ENCODE measurements at regions not wholly inside any gene's neighbourhood (a gene's known extent, or its start where the extent isn't known, plus 50 kb on each side); places are given as distances from the start of the nearest gene placed in this dataset.

DNA sequence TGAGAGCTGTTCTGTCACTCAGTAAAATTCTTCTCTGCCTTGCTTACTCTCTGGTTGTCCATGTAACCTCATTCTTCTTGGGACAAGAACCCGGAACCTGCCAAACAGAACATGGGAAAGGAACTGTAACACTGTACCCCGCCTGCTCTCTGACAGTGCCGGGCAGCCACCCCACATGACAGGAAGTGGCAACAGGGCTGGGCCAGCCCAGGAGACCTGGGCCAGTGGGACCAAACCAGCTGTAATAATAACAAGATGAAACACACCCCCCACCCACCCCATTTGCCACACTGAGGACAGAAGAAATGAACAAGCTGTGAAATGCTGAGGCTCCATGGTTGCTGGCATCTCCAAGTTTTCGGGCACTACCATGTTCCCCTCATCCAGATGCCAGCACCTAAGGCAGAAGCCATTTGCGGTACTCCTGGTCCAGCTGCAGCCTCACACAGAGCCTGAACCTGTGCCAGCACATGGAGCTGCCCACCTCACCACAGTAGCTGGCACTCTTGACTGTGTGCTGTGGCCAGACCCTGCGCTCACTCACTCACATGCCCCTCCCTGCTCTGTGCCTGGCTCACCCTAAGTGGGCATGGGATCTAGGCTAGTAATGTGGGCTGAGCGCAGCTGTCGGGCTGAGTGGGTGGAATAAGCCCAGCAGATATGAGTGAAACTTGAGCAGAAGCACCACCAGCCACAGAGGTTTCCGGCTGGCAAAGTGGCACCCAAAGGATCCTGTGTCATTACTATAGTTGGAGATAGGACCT lies 126.2 kb upstream of the UGT8 start:
- no peak for DNase-seq

GRCh38 chr4:114474188-114474800 lies 124.3 kb upstream of the UGT8 start:
- no peak for DNase-seq

- DNase-seq = no peak
Measured at GRCh38 chr4:114476310-114476709, 122.3 kb upstream of the UGT8 start.

GRCh38 chr4:114479595-114479994 lies 119.0 kb upstream of the UGT8 start:
- DNase-seq = peak; percentile 33

DNA sequence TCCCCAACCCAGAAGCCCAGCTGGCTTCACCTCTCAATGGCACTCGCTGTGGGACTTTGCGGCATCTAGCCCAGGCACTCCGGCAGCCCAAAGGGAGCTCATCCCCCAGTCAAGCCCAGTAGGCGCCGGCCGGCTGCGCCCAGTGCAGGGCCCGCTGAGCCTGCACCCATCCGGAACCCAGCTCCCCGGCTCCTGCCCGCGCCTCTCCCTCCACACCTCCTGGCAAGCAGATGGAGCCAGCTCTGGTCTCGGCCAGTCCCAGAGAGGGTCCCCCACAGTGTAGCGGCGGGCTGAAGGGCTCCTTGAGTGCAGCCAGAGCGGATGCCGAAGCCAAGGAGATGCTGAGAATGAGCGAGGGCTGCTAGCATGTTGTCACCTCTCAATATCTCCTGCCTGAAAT lies 116.8 kb upstream of the UGT8 start:
- no peak for DNase-seq

DNA sequence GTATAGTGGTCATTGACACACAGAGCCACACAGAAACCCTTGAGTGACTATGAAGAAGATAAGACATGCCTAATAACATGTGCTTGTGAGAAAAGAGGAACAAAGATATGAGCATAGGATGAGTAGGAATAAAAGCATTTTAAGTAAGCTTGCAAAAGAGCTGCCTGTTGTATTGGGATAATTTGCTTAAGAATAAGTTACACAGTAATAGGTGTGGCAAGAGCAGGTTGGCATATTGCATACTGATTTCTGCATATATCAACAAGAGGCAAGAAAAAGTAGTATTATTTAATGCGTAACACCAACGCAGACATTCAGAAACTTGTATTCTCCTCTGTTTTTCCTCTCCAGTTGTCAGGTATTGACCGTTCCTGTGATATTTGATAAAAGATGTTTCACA lies 111.5 kb upstream of the UGT8 start:
- no peak for DNase-seq

- no peak for DNase-seq
Measured at GRCh38 chr4:114488301-114488982, 110.2 kb upstream of the UGT8 start.

- no peak for DNase-seq
Measured at GRCh38 chr4:114494246-114494803, 104.3 kb upstream of the UGT8 start.

GRCh38 chr4:114495471-114495928 lies 103.1 kb upstream of the UGT8 start:
- DNase-seq = no peak

DNA sequence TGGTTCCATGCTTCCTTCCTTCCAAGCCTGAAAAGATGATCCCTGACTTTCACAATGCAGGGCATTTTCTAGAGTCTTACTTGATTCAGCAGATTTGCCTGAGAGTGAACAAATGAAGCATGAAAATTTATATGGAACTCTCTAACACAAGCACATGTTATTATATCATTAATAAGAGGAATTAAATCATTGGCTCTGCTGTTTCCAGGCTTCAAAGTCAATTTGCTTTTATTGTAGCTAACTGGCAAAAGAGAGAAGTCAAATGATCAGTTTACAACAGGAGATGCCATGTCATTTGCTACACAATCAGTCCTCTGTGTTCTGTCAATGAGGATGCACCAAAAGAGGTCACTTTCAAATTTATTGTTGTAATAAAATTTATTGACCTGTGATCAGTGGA lies 101.5 kb upstream of the UGT8 start:
- DNase-seq = no peak

DNA sequence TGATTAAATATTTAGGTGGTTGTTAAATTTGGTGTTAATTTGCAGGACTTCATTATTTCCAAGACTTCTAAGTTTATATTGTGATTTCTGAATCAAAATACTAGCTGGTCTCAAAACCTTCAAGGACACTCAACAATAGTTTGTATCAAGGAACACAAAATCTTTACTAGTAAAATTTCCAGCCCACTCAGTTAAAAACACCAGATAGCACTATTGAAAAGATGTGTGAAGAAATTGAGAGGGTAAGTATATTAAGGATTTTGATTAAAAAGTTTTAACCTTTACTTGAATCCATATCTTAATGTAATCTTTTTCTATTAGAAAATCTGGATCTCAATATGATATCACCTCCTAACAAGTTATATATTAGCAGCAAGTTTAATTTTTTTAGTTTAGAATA lies 89.3 kb upstream of the UGT8 start:
- DNase-seq = no peak

GRCh38 chr4:114512595-114513295 lies 85.9 kb upstream of the UGT8 start:
- DNase-seq = no peak

- DNase-seq = no peak
Measured at GRCh38 chr4:114519368-114519767, 79.2 kb upstream of the UGT8 start.

- no peak for DNase-seq
Measured at GRCh38 chr4:114527170-114527569, 71.4 kb upstream of the UGT8 start.

GRCh38 chr4:114527637-114528036 lies 71.0 kb upstream of the UGT8 start:
- no peak for DNase-seq

GRCh38 chr4:114535725-114536124 lies 62.9 kb upstream of the UGT8 start:
- DNase-seq = no peak

DNA sequence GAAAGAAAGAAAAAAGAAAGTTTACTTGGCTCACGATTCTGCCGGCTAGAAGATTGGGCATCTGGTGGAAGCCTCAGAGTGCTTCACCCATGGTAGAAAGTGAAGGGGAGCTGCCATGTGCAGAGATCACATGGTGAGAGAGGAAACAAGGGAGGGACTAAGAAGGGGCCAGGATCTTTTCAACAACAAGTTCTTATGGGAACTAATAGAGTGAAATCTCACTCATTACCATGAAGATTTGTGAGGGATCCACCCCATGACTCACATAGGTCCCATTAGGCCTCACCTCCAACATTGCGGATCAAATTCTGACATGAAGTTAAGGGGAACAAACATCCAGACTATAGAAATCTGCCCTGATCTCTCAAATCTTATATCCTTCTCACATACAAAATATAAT lies 61.3 kb upstream of the UGT8 start:
- DNase-seq = no peak

DNA sequence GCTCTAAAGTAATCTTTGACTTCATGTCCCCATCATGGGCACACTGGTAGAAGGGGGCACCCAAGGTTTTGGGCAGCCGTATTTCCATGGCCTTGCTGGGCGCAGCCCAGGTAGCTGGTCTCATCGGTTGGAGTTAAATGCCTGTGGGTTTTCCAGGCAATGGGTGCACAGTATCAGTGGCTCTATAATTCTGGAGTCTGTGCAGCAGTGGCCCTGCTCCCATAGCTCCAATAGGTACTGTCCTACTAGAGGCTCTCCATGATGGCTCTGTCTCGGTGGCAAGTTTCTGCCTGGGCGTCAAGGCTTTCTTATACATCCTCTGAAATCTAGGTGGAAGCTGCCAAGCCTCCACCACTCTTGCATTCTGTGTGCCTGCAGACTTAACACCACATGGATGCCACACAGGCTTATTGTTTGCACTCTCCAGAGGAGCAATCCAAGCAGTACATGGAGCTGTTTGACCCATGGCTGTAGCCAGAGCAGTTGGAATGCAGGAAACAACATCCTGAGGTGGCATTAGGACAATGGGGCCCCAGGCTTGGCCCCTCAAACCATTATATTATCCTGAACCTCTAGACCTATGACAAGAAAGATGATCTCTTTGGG lies 60.5 kb upstream of the UGT8 start:
- DNase-seq = no peak

GRCh38 chr4:114539985-114540384 lies 58.6 kb upstream of the UGT8 start:
- no peak for DNase-seq

DNA sequence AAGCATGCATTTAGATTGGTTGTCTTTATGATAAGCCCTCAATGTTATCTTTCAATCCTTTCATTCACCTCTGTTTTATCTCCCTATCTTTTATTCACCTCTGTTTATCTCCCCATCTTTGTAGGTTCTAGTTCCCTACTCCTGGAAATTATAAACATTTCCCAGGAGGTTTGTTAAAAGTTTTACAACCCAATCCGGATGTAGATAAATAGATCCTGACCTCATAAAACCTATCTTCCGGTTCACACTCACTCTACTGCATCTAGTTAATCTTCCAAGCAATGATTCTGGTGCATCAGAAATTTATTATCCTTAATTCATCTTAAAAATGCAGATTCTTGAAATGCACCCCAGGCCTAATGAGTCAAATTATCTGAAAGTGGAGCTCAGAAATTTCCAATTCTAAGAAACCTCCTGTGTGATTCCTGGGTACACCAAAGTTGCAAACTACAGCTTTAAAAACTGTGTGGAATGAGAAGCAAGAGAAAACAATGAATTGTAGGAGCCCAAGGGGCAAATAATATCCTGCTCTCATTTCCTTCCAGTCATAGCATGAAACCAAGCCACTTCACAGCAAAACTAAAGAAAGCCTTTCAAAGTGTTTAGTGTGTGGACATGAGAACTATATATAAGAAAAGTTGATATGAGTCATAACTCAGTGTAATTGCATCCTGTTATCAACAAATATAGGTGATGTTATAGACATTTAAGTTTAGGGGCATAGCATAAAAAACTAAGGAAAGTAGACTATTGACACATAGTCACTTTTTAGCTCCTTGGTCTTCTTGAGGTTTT lies 51.1 kb upstream of the UGT8 start:
- no peak for DNase-seq
